Endodermal cell (in vitro differentiated cells): ENCODE measurements at regions not wholly inside any gene's neighbourhood (a gene's known extent, or its start where the extent isn't known, plus 50 kb on each side); places are given as distances from the start of the nearest gene placed in this dataset.
"Not testable (repeated sequence)": the region's sequence is repeated elsewhere in the genome, so short reads cannot be mapped to it uniquely, and the experiment has no call there.

Experiments used
- DNase-seq: peaks from one replicate; pipeline ENCODE4 v3.0.0-alpha.2; 2017
- H3K27ac ChIP-seq: 2 replicates; pipeline ENCODE4 v1.5.1; 2013; ENCODE audit warnings: mild to moderate bottlenecking, low read depth, low read length, moderate library complexity
- H3K27me3 ChIP-seq: 2 replicates; pipeline ENCODE4 v1.6.1; 2013; ENCODE audit warnings: mild to moderate bottlenecking, low read length, moderate library complexity; ENCODE audit not compliant: insufficient read depth, control insufficient read depth, poor library complexity, severe bottlenecking
- H3K36me3 ChIP-seq: 2 replicates; pipeline ENCODE4 v1.7.0; 2013; ENCODE audit warnings: mild to moderate bottlenecking, low read length, moderate library complexity; ENCODE audit not compliant: control insufficient read depth, insufficient read depth
- H3K4me1 ChIP-seq: one replicate; pipeline ENCODE4 v1.7.0; 2013; ENCODE audit warnings: low read length; ENCODE audit not compliant: control insufficient read depth, insufficient read depth
- H3K4me3 ChIP-seq: 2 replicates; pipeline ENCODE4 v1.5.1; 2013; ENCODE audit warnings: mild to moderate bottlenecking, low read length, moderate library complexity
- H3K9ac ChIP-seq: 2 replicates; pipeline ENCODE4 v1.6.1; 2013; ENCODE audit warnings: mild to moderate bottlenecking, low read length, moderate library complexity; ENCODE audit not compliant: poor library complexity, severe bottlenecking; ENCODE audit errors: extremely low read depth
- H3K9me3 ChIP-seq: 2 replicates; pipeline ENCODE4 v1.6.1; 2013; ENCODE audit warnings: mild to moderate bottlenecking, low read length, moderate library complexity; ENCODE audit not compliant: control insufficient read depth
- H3K27ac Mint-ChIP-seq: 2 replicates; pipeline ENCODE4 v1.8.0; 2020; ENCODE audit warnings: mixed read lengths
- H3K27me3 Mint-ChIP-seq: 2 replicates; pipeline ENCODE4 v1.8.0; 2021; ENCODE audit warnings: mild to moderate bottlenecking, mixed read lengths; ENCODE audit not compliant: insufficient read depth
- H3K36me3 Mint-ChIP-seq: 2 replicates; pipeline ENCODE4 v1.8.0; 2020; ENCODE audit warnings: low read depth, mixed read lengths
- H3K4me1 Mint-ChIP-seq: 2 replicates; pipeline ENCODE4 v1.8.0; 2020; ENCODE audit warnings: mixed read lengths
- H3K4me3 Mint-ChIP-seq: 2 replicates; pipeline ENCODE4 v1.8.0; 2020; ENCODE audit warnings: mild to moderate bottlenecking, moderate library complexity, mixed read lengths
- H3K9me3 Mint-ChIP-seq: 2 replicates; pipeline ENCODE4 v1.8.0; 2020; ENCODE audit warnings: mild to moderate bottlenecking, mixed read lengths
- CTCF ChIP-seq: fragments of 200-600 bp; sonication (generic); conservative IDR thresholded peaks from 2 replicates; pipeline ENCODE4 v1.5.0; 2021; ENCODE audit warnings: antibody characterized with exemption, mild to moderate bottlenecking
- WGBS, 2 experiments: methylation state at CpG; one replicate each; pipeline versions ENCODE4 v1.1.5 to v1.1.7; 2013; ENCODE audit warnings: missing lambda C conversion rate in 2 of 2, mixed read lengths in 1 of 2; ENCODE audit not compliant: insufficient coverage in 1 of 2, insufficient read length in 1 of 2; 5-methylcytosine and 5-hydroxymethylcytosine counted together

- no peaks in the 10 kb centered on the region for H3K36me3 ChIP-seq
Measured at GRCh38 chr10:81426722-81427121, 448.3 kb upstream of the NRG3 start.

GRCh38 chr10:81428456-81429134 lies 446.4 kb upstream of the NRG3 start:
- Histone ChIP-seq H3K9me3 (no peaks in the 10 kb centered on the region), H3K36me3 (no peaks in the 10 kb centered on the region), H3K27me3 (no peaks in the 10 kb centered on the region), H3K9ac (no peak overlapping the region), H3K4me1 (no peaks in the 10 kb centered on the region), H3K27ac (no peak overlapping the region), H3K4me3 (no peak overlapping the region)
- Mint-ChIP-seq H3K9me3 (peaks cover 22% of the 10 kb centered on the region), H3K27ac (no peak overlapping the region), H3K36me3 (no peaks in the 10 kb centered on the region), H3K27me3 (no peaks in the 10 kb centered on the region), H3K4me3 (no peak overlapping the region), H3K4me1 (no peaks in the 10 kb centered on the region)
- TF ChIP-seq CTCF, result no peak
- no peak for DNase-seq
- 80% methylated on average over 2 of the region's 2 CpGs; no CpG with 5 or more reads in 1 of the 2 experiments for WGBS, 2 experiments

More at GRCh38 chr10:81426722-81427121, 448.3 kb upstream of the NRG3 start:
- no peak overlapping the region for H3K9ac ChIP-seq
- no peak for DNase-seq
- Mint-ChIP-seq H3K27me3 (no peaks in the 10 kb centered on the region), H3K4me1 (no peaks in the 10 kb centered on the region), H3K9me3 (peaks cover 22% of the 10 kb centered on the region), H3K36me3 (no peaks in the 10 kb centered on the region), H3K27ac (no peak overlapping the region), H3K4me3 (no peak overlapping the region)
- TF ChIP-seq CTCF, result no peak
- no peak overlapping the region for H3K4me3 ChIP-seq
- H3K27ac ChIP-seq, result no peak overlapping the region
- no peaks in the 10 kb centered on the region for H3K4me1 ChIP-seq
- no peaks in the 10 kb centered on the region for H3K9me3 ChIP-seq
- no peaks in the 10 kb centered on the region for H3K27me3 ChIP-seq

GRCh38 chr10:81439445-81439844 lies 435.5 kb upstream of the NRG3 start:
- H3K27ac ChIP-seq, result no peak overlapping the region
- H3K9me3 Mint-ChIP-seq, result peaks cover 5% of the 10 kb centered on the region
- H3K4me3 ChIP-seq, result no peak overlapping the region
- no peak overlapping the region for H3K27ac Mint-ChIP-seq
- no peaks in the 10 kb centered on the region for H3K4me1 Mint-ChIP-seq
- no peak overlapping the region for H3K9ac ChIP-seq
- H3K27me3 Mint-ChIP-seq, result no peaks in the 10 kb centered on the region
- no peaks in the 10 kb centered on the region for H3K36me3 Mint-ChIP-seq
- no peaks in the 10 kb centered on the region for H3K4me1 ChIP-seq
- no peak overlapping the region for H3K4me3 Mint-ChIP-seq
- TF ChIP-seq CTCF, result no peak
- H3K9me3 ChIP-seq, result no peaks in the 10 kb centered on the region
- no peaks in the 10 kb centered on the region for H3K27me3 ChIP-seq
- 80 to 84% methylated on average over 2 of the region's 2 CpGs for WGBS, 2 experiments
- no peak for DNase-seq
- no peaks in the 10 kb centered on the region for H3K36me3 ChIP-seq

GRCh38 chr10:81441624-81442023 lies 433.4 kb upstream of the NRG3 start:
- H3K9ac ChIP-seq, H3K36me3 ChIP-seq, H3K4me3 Mint-ChIP-seq, H3K9me3 ChIP-seq, H3K9me3 Mint-ChIP-seq, H3K27ac ChIP-seq, DNase-seq, H3K27ac Mint-ChIP-seq, H3K27me3 ChIP-seq, H3K4me1 ChIP-seq, H3K4me3 ChIP-seq, H3K27me3 Mint-ChIP-seq, H3K4me1 Mint-ChIP-seq, H3K36me3 Mint-ChIP-seq: not testable (repeated sequence)
- 81 to 91% methylated on average over 7 to 20 of the region's 21 CpGs for WGBS, 2 experiments
